Suppressor macrophage treated with lipopolysaccharide for 1 hour (primary cell): ENCODE measurements at regions not wholly inside any gene's neighbourhood (a gene's known extent, or its start where the extent isn't known, plus 50 kb on each side); places are given as distances from the start of the nearest gene placed in this dataset.

ENCODE experiments used
- DNase-seq, 3 donors: peaks; one replicate each; pipeline ENCODE4 v3.0.0-alpha.2; 2020 to 2022

GRCh38 chr9:116008278-116008677 lies 145.3 kb upstream of the PAPPA start:
- no peak for DNase-seq

- no peak for DNase-seq
Measured at GRCh38 chr9:116009420-116009819, 144.2 kb upstream of the PAPPA start.

GRCh38 chr9:116015855-116016254 lies 137.7 kb upstream of the PAPPA start:
- DNase-seq: no peak

GRCh38 chr9:116020146-116020545 lies 133.4 kb upstream of the PAPPA start:
- no peak for DNase-seq

- DNase-seq: no peak
Measured at GRCh38 chr9:116020801-116021200, 132.8 kb upstream of the PAPPA start.

GRCh38 chr9:116027096-116027495 lies 126.5 kb upstream of the PAPPA start:
- DNase-seq: no peak

GRCh38 chr9:116027511-116027910 lies 126.1 kb upstream of the PAPPA start:
- DNase-seq: no peak

- no peak for DNase-seq
Measured at GRCh38 chr9:116027951-116028350, 125.6 kb upstream of the PAPPA start.

- no peak for DNase-seq
Measured at GRCh38 chr9:116030517-116030916, 123.1 kb upstream of the PAPPA start.

GRCh38 chr9:116032683-116033440 lies 120.7 kb upstream of the PAPPA start:
- DNase-seq: no peak

GRCh38 chr9:116039312-116039711 lies 114.3 kb upstream of the PAPPA start:
- no peak for DNase-seq

- no peak for DNase-seq
Measured at GRCh38 chr9:116039893-116040292, 113.7 kb upstream of the PAPPA start.

GRCh38 chr9:116042321-116042720 lies 111.3 kb upstream of the PAPPA start:
- DNase-seq: no peak

- DNase-seq: no peak
Measured at GRCh38 chr9:116045083-116045482, 108.5 kb upstream of the PAPPA start.

- DNase-seq: no peak
Measured at GRCh38 chr9:116048081-116048480, 105.5 kb upstream of the PAPPA start.

GRCh38 chr9:116049456-116049855 lies 104.1 kb upstream of the PAPPA start:
- peak in 1 of 3 donors; percentile 3 for DNase-seq

- DNase-seq: no peak
Measured at GRCh38 chr9:116051528-116051927, 102.1 kb upstream of the PAPPA start.

- DNase-seq: no peak
Measured at GRCh38 chr9:116055536-116055935, 98.1 kb upstream of the PAPPA start.

- DNase-seq: no peak
Measured at GRCh38 chr9:116057371-116057770, 96.2 kb upstream of the PAPPA start.

- DNase-seq: no peak
Measured at GRCh38 chr9:116058421-116058820, 95.2 kb upstream of the PAPPA start.

- DNase-seq: no peak
Measured at GRCh38 chr9:116059466-116059865, 94.1 kb upstream of the PAPPA start.

- no peak for DNase-seq
Measured at GRCh38 chr9:116060631-116061030, 93.0 kb upstream of the PAPPA start.

GRCh38 chr9:116061546-116062205 lies 91.9 kb upstream of the PAPPA start:
- no peak for DNase-seq

GRCh38 chr9:116062206-116062550 lies 91.4 kb upstream of the PAPPA start:
- no peak for DNase-seq

- DNase-seq: no peak
Measured at GRCh38 chr9:116064970-116065369, 88.6 kb upstream of the PAPPA start.
